Neural cell (in vitro differentiated cells): ENCODE measurements at regions not wholly inside any gene's neighbourhood (a gene's known extent, or its start where the extent isn't known, plus 50 kb on each side); places are given as distances from the start of the nearest gene placed in this dataset.

Source experiments
- H2AFZ ChIP-seq: fragments of 200-600, 300-800 bp; sonication (generic), shearing (Covaris generic); 2 replicates; pipeline ENCODE4 v1.6.0; 2014; ENCODE audit warnings: low read depth, mild to moderate bottlenecking, antibody characterized with exemption, low read length, moderate library complexity
- H3F3A ChIP-seq: fragments of 200-600 bp; shearing (Covaris generic); 2 replicates; pipeline ENCODE4 v1.6.1; 2016; ENCODE audit warnings: mild to moderate bottlenecking, moderate library complexity, mixed read lengths, antibody characterized with exemption, low read length; ENCODE audit not compliant: insufficient read depth, poor library complexity, severe bottlenecking
- H3K27ac ChIP-seq: fragments of 200-600, 300-800 bp; sonication (generic), shearing (Covaris generic); 2 replicates; pipeline ENCODE4 v1.5.1; 2014; ENCODE audit warnings: mild to moderate bottlenecking, low read length, moderate library complexity
- H3K27me3 ChIP-seq: fragments of 300-800, 200-600 bp; sonication (generic), shearing (Covaris generic); 2 replicates; pipeline ENCODE4 v1.6.0; 2014; ENCODE audit warnings: mild to moderate bottlenecking, low read depth, low read length, moderate library complexity; ENCODE audit not compliant: insufficient read depth
- H3K36me3 ChIP-seq: fragments of 300-800, 200-600 bp; sonication (generic), shearing (Covaris generic); 2 replicates; pipeline ENCODE4 v1.5.1; 2014; ENCODE audit warnings: mild to moderate bottlenecking, antibody characterized with exemption, low read length, moderate library complexity; ENCODE audit not compliant: insufficient read depth
- H3K4me2 ChIP-seq: fragments of 300-800, 200-600 bp; sonication (generic), shearing (Covaris generic); 2 replicates; pipeline ENCODE4 v1.6.0; 2014; ENCODE audit warnings: mild to moderate bottlenecking, low read length
- H3K4me3 ChIP-seq: fragments of 300-800, 200-600 bp; sonication (generic), shearing (Covaris generic); 2 replicates; pipeline ENCODE4 v1.5.1; 2014; ENCODE audit warnings: mild to moderate bottlenecking, low read length, moderate library complexity
- H3K79me2 ChIP-seq: fragments of 200-600 bp; shearing (Covaris generic); replicated peaks from 2 replicates; pipeline ENCODE4 v1.6.0; 2014; ENCODE audit warnings: mild to moderate bottlenecking, low read length, moderate library complexity; ENCODE audit not compliant: insufficient read depth
- H3K9ac ChIP-seq: fragments of 300-800, 200-600 bp; sonication (generic), shearing (Covaris generic); 2 replicates; pipeline ENCODE4 v1.6.1; 2016; ENCODE audit warnings: mild to moderate bottlenecking, low read length, mixed read lengths
- H3K9me2 ChIP-seq: fragments of 200-600 bp; shearing (Covaris generic); 2 replicates; pipeline ENCODE4 v1.6.1; 2016; ENCODE audit warnings: mild to moderate bottlenecking, low read length, mixed read lengths; ENCODE audit not compliant: insufficient read depth
- H3K9me3 ChIP-seq: fragments of 200-600, 300-800 bp; sonication (generic), shearing (Covaris generic); 2 replicates; pipeline ENCODE4 v1.6.1; 2016; ENCODE audit warnings: mild to moderate bottlenecking, mixed run types, low read length, moderate library complexity, mixed read lengths
- H4K20me1 ChIP-seq: fragments of 200-600 bp; shearing (Covaris generic); 2 replicates; pipeline ENCODE4 v1.6.1; 2016; ENCODE audit warnings: mild to moderate bottlenecking, mixed run types; ENCODE audit not compliant: insufficient read depth
- CTCF ChIP-seq: fragments of 450-650 bp; IDR thresholded peaks from 2 replicates; pipeline ENCODE4 v1.5.1; 2014; ENCODE audit warnings: antibody characterized with exemption, mild to moderate bottlenecking, moderate library complexity; ENCODE audit not compliant: poor library complexity, severe bottlenecking
- EP300 ChIP-seq: fragments of 450-650 bp; conservative IDR thresholded peaks from 2 replicates; pipeline ENCODE4 v1.6.1; 2014; ENCODE audit warnings: antibody characterized with exemption, mild to moderate bottlenecking, moderate library complexity; ENCODE audit not compliant: poor library complexity, severe bottlenecking
- EZH2 ChIP-seq: fragments of 200-600, 300-800 bp; shearing (Covaris generic), sonication (generic); IDR thresholded peaks from 2 replicates; pipeline ENCODE4 v1.6.1; 2014; ENCODE audit warnings: antibody characterized with exemption, low read length, borderline replicate concordance, mild to moderate bottlenecking; ENCODE audit not compliant: insufficient read depth, poor library complexity, severe bottlenecking
- MXI1 ChIP-seq: fragments of 450-650 bp; conservative IDR thresholded peaks from 2 replicates; pipeline ENCODE4 v1.6.1; 2014; ENCODE audit warnings: antibody characterized with exemption, mild to moderate bottlenecking; ENCODE audit not compliant: poor library complexity, severe bottlenecking
- POLR2AphosphoS5 ChIP-seq: IDR thresholded peaks from 2 replicates; pipeline ENCODE4 v1.6.1; 2012
- RAD21 ChIP-seq: fragments of 450-650 bp; conservative IDR thresholded peaks from 2 replicates; pipeline ENCODE4 v1.6.1; 2014; ENCODE audit warnings: antibody characterized with exemption, mild to moderate bottlenecking, moderate library complexity
- REST ChIP-seq: IDR thresholded peaks from 2 replicates; pipeline ENCODE4 v1.6.1; 2012; ENCODE audit warnings: borderline replicate concordance
- SMC3 ChIP-seq: fragments of 450-650 bp; conservative IDR thresholded peaks from 2 replicates; pipeline ENCODE4 v1.6.1; 2014; ENCODE audit warnings: antibody characterized with exemption, mild to moderate bottlenecking, moderate library complexity; ENCODE audit not compliant: poor library complexity
- TAF1 ChIP-seq: IDR thresholded peaks from 2 replicates; pipeline ENCODE4 v1.6.1; 2012; ENCODE audit warnings: low read depth

- H3K27me3 ChIP-seq: no peaks in the 10 kb centered on the region
- no peaks in the 10 kb centered on the region for H3K9me2 ChIP-seq
- H3K4me3 ChIP-seq: no peak overlapping the region
- H3F3A ChIP-seq: no peaks in the 10 kb centered on the region
- H4K20me1 ChIP-seq: no peaks in the 10 kb centered on the region
- no peak for TF ChIP-seq REST
- no peak for TF ChIP-seq RAD21
- no peak for TF ChIP-seq SMC3
- TF ChIP-seq EZH2: no peak
- TF ChIP-seq CTCF: no peak
- TF ChIP-seq POLR2AphosphoS5: no peak
- no peak for TF ChIP-seq TAF1
- no peak for TF ChIP-seq EP300
- no peak for TF ChIP-seq MXI1
- H3K27ac ChIP-seq: no peak overlapping the region
- H2AFZ ChIP-seq: no peak overlapping the region
- no peaks in the 10 kb centered on the region for H3K79me2 ChIP-seq
- no peak overlapping the region for H3K4me2 ChIP-seq
- H3K36me3 ChIP-seq: no peaks in the 10 kb centered on the region
- H3K9me3 ChIP-seq: no peaks in the 10 kb centered on the region
- H3K9ac ChIP-seq: no peak overlapping the region
Observed at GRCh38 chr17:33832262-33832661, 422.8 kb upstream of the CCL2 start.

DNA sequence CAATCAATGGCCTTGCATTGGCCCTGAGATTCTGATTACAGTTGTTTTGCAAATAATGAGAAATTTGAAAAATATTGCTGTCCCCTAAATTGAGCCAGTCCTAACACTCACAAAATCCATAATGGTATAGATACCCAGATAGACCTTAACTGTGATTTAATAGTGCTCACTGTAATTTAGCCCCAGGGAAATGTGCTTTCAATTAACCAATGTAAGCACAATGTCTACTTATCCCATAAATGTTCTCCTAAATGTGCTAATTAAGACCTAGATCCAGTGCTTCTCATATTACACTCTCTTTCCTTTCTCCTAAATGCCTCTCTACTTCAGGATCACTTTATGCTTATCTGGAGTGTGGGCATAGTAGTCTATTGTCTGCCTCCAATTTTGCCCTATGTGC, 417.8 kb upstream of the CCL2 start:
- Histone ChIP-seq H3K27ac (no peak overlapping the region), H3F3A (no peaks in the 10 kb centered on the region), H4K20me1 (no peaks in the 10 kb centered on the region), H3K9me3 (no peaks in the 10 kb centered on the region), H3K4me2 (no peak overlapping the region), H3K27me3 (no peaks in the 10 kb centered on the region), H3K79me2 (no peaks in the 10 kb centered on the region), H3K9ac (no peak overlapping the region), H3K36me3 (no peaks in the 10 kb centered on the region), H3K4me3 (no peak overlapping the region), H3K9me2 (no peaks in the 10 kb centered on the region), H2AFZ (no peak overlapping the region)
- no peak for TF ChIP-seq TAF1
- TF ChIP-seq RAD21: no peak
- TF ChIP-seq SMC3: no peak

- Histone ChIP-seq H2AFZ (no peak overlapping the region), H3K9me3 (no peaks in the 10 kb centered on the region), H4K20me1 (no peaks in the 10 kb centered on the region), H3K9ac (no peak overlapping the region), H3K4me2 (no peak overlapping the region), H3K79me2 (no peaks in the 10 kb centered on the region), H3K27me3 (no peaks in the 10 kb centered on the region), H3F3A (no peaks in the 10 kb centered on the region), H3K27ac (no peak overlapping the region), H3K9me2 (no peaks in the 10 kb centered on the region), H3K36me3 (no peaks in the 10 kb centered on the region), H3K4me3 (no peak overlapping the region)
- TF ChIP-seq EZH2: no peak
- no peak for TF ChIP-seq SMC3
- TF ChIP-seq POLR2AphosphoS5: no peak
- no peak for TF ChIP-seq MXI1
- TF ChIP-seq REST: no peak
- TF ChIP-seq TAF1: no peak
- TF ChIP-seq EP300: no peak
Observed at GRCh38 chr17:33838281-33838680, 416.8 kb upstream of the CCL2 start.
